K562 (cell line): ENCODE measurements at regions not wholly inside any gene's neighbourhood (a gene's known extent, or its start where the extent isn't known, plus 50 kb on each side); places are given as distances from the start of the nearest gene placed in this dataset.

Experiments used
- ATAC-seq: fragments of 200-7000 bp; cut with Tn5 transposase; 3 replicates; pipeline ENCODE4 v1.9.1; 2020; ENCODE audit warnings: moderate library complexity
- BruUV-seq: library from RNA; stranded (reverse); fragments of 400-500 nt; replicated peaks from 2 replicates; lab custom pipeline; 2021; lab: Mats Ljungman, UMichigan
- CTCF ChIA-PET: fragments of 300-600 bp; formaldehyde crosslinking; extraction: SDS; loops from one replicate; lab custom pipeline; 2021; ENCODE audit warnings: low intra/inter-chr PET ratio; lab: Yijun Ruan, JAX
- POLR2A ChIA-PET: fragments of 300-600, 350-650 bp; sonication (Branson Sonifier 250); formaldehyde crosslinking; extraction: SDS; loops from one replicate; lab custom pipeline; 2021; ENCODE audit warnings: antibody characterized with exemption, inconsistent platforms; lab: Yijun Ruan, JAX
- DNase-seq, 4 experiments: peaks; one replicate each; pipeline versions ENCODE4 v3.0.0 to v3.0.0-alpha.2; 2011 to 2018; ENCODE audit warnings: low spot score in 3 of 4, mixed read lengths in 3 of 4; ENCODE audit errors: extremely low read depth in 1 of 4
- FAIRE-seq: peaks from 2 replicates; lab custom pipeline; 2011; peaks lifted over from hg19 to GRCh38; lab: Jason Lieb, UNC
- H2AFZ ChIP-seq: 2 replicates; pipeline ENCODE4 v1.6.0; 2011; ENCODE audit warnings: low read depth, low read length, control low read depth, inconsistent platforms
- H3K27ac ChIP-seq: fragments of 200-600 bp; 3 replicates; pipeline ENCODE4 v1.8.0; 2011; ENCODE audit warnings: low read depth, mild to moderate bottlenecking, control low read depth, inconsistent platforms, low read length, moderate library complexity, mixed read lengths; ENCODE audit errors: extremely low read depth
- H3K27me3 ChIP-seq, 2 experiments: fragments of 300-600 bp in 1 of 2; 2 replicates in 1 of 2; 3 replicates in 1 of 2; pipeline versions ENCODE4 v1.6.0 to v1.8.0; 2011; ENCODE audit warnings: inconsistent platforms in 2 of 2, low read length in 2 of 2, mild to moderate bottlenecking in 1 of 2, mixed read lengths in 1 of 2, moderate library complexity in 1 of 2; ENCODE audit not compliant: control insufficient read depth in 2 of 2, insufficient read depth in 2 of 2
- H3K36me3 ChIP-seq: fragments of 300-600 bp; 3 replicates; pipeline ENCODE4 v1.8.0; 2011; ENCODE audit warnings: mild to moderate bottlenecking, low read length, inconsistent platforms; ENCODE audit not compliant: control insufficient read depth, insufficient read depth
- H3K4me1 ChIP-seq, 2 experiments: fragments of 200-600 bp in 1 of 2; replicated peaks in 1 of 2; 2 replicates in 1 of 2; 3 replicates in 1 of 2; pipeline versions ENCODE4 v1.5.1 to v1.8.0; 2011; ENCODE audit warnings: inconsistent platforms in 2 of 2, low read length in 2 of 2, mild to moderate bottlenecking in 1 of 2, mixed read lengths in 1 of 2, moderate library complexity in 1 of 2; ENCODE audit not compliant: control insufficient read depth in 2 of 2, insufficient read depth in 2 of 2
- H3K4me2 ChIP-seq: 2 replicates; pipeline ENCODE4 v1.6.1; 2011; ENCODE audit warnings: low read length, control low read depth, inconsistent platforms, mixed read lengths; ENCODE audit not compliant: insufficient read depth
- H3K4me3 ChIP-seq: fragments of 200-600 bp; sonication (generic), shearing (Covaris generic); 2 replicates; pipeline ENCODE4 v1.5.1; 2016; ENCODE audit warnings: control low read depth, inconsistent platforms
- H3K79me2 ChIP-seq: fragments of 200-600 bp; 3 replicates; pipeline ENCODE4 v1.8.0; 2011; ENCODE audit warnings: low read length, inconsistent platforms; ENCODE audit not compliant: control insufficient read depth, insufficient read depth
- H3K9ac ChIP-seq, 2 experiments: 2 replicates each; pipeline versions ENCODE4 v1.6.0 to v1.6.1; 2011; ENCODE audit warnings: low read depth in 2 of 2, low read length in 2 of 2, control low read depth in 1 of 2, inconsistent platforms in 1 of 2, mild to moderate bottlenecking in 1 of 2, mixed read lengths in 1 of 2; ENCODE audit not compliant: insufficient read depth in 1 of 2
- H3K9me1 ChIP-seq: one replicate; pipeline ENCODE4 v1.6.0; 2011; ENCODE audit warnings: inconsistent platforms, mild to moderate bottlenecking, low read length, moderate library complexity; ENCODE audit not compliant: control insufficient read depth, insufficient read depth
- H3K9me3 ChIP-seq: replicated peaks from 2 replicates; pipeline ENCODE4 v1.5.1; 2011; ENCODE audit warnings: low read depth, low read length, inconsistent platforms; ENCODE audit not compliant: control insufficient read depth, insufficient read depth
- H4K20me1 ChIP-seq: replicated peaks from 2 replicates; pipeline ENCODE4 v1.6.1; 2011; ENCODE audit warnings: low read length, inconsistent platforms, mixed read lengths; ENCODE audit not compliant: control insufficient read depth, insufficient read depth
- CREM ChIP-seq: IDR thresholded peaks from 2 replicates; pipeline ENCODE4 v1.6.1; 2014; ENCODE audit warnings: antibody characterized with exemption, low read depth
- FOXP4 ChIP-seq: sonication (generic); formaldehyde crosslinking; IDR thresholded peaks from 2 replicates; pipeline ENCODE4 v1.8.0; 2022; ENCODE audit warnings: mild to moderate bottlenecking, missing genetic modification reagents, borderline replicate concordance
- MCM5 ChIP-seq: fragments of 450-650 bp; IDR thresholded peaks from 2 replicates; pipeline ENCODE4 v1.6.1; 2016; ENCODE audit warnings: low read depth
- NUFIP1 ChIP-seq: fragments of 450-650 bp; IDR thresholded peaks from 2 replicates; pipeline ENCODE4 v1.6.1; 2018; ENCODE audit not compliant: partially characterized antibody
- RHOXF2B ChIP-seq: fragments of 250-450 bp; sonication (Bioruptor Pico); conservative IDR thresholded peaks from 2 replicates; pipeline ENCODE4 v1.5.1; 2021
- SPI1 ChIP-seq: IDR thresholded peaks from 2 replicates; pipeline ENCODE4 v1.6.1; 2011; ENCODE audit warnings: low read depth, low read length, control low read depth, borderline replicate concordance
- STAG1 ChIP-seq: sonication (generic); formaldehyde crosslinking; IDR thresholded peaks from 2 replicates; pipeline ENCODE4 v1.5.0; 2020; ENCODE audit warnings: missing genetic modification reagents, borderline replicate concordance
- ZNF407 ChIP-seq: fragments of 450-650 bp; IDR thresholded peaks from 2 replicates; pipeline ENCODE4 v1.6.1; 2016; ENCODE audit warnings: low read depth
- WGBS: fragments of 100-300 bp; shearing (Covaris generic); methylation state at CpG from one replicate; pipeline ENCODE4 v1.1.6; 2016; ENCODE audit warnings: low coverage, mixed read lengths; ENCODE audit not compliant: insufficient coverage; ENCODE audit errors: missing lambda C conversion rate; 5-methylcytosine and 5-hydroxymethylcytosine counted together
- in situ Hi-C: fragments of 300-500 bp; cut with MboI; formaldehyde crosslinking; loops from 4 replicates; pipeline ENCODE4 v1.15.0; 2018; ENCODE audit warnings: inconsistent platforms, mixed read lengths
- intact Hi-C: fragments of 100-400 bp; cut with micrococcal nuclease; formaldehyde crosslinking; loops from 2 replicates; pipeline ENCODE4 v1.14.2; 2022

DNA sequence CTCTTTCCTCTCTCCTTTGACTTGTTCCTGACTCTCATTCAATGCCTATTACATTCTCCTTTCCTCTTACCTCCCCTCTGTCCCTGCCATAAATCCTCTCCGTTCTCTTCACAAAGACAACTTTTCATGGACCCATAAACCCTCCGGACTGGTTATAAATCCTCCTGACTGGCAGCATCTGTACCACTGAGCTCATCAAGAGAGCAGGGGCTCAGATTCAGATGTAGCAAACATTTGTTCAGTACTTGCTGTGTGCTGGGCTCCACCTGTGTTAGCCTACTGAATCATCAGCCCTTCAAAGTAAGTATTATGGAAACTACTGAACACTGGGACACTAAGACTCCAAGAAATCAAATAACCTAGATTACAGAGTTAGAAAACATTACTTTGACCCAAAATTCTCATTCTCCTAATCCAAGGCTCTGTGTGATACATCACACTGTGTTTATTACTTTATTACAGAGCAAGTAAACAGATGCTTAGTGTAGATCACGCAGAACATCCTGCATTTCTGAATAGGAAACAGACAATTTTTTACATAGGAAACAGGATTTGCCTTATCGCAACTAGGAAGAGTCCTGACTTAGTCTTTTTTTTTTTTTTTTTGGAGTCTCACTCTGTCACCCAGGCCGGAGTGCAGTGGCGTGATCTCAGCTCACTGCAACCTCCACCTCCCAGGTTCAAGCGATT, 108.6 kb upstream of the PDE1C start:
- H3K9me1 ChIP-seq = no peaks in the 10 kb centered on the region
- no peak overlapping the region for H3K4me3 ChIP-seq
- intact Hi-C loops = no loop called here
- no peaks in the 10 kb centered on the region for H3K9me3 ChIP-seq
- H3K9ac ChIP-seq = no peak overlapping the region
- CTCF ChIA-PET = no interaction called here
- WGBS = 2% methylated on average over 7 of the region's 7 CpGs
- no peak overlapping the region for H3K27ac ChIP-seq
- H4K20me1 ChIP-seq = no peaks in the 10 kb centered on the region
- no peaks in the 10 kb centered on the region for H3K36me3 ChIP-seq
- H3K79me2 ChIP-seq = no peaks in the 10 kb centered on the region
- H3K4me2 ChIP-seq = no peak overlapping the region
- BruUV-seq = no TSS peak
- POLR2A ChIA-PET = no interaction called here
- ATAC-seq (no peak), FAIRE-seq (no peak), DNase-seq (no peak)
- no peaks in the 10 kb centered on the region for H3K27me3 ChIP-seq
- TF ChIP-seq SPI1 = no peak
- no peak for TF ChIP-seq ZNF407
- no peak for TF ChIP-seq STAG1 (CRISPR knock-in tag)
- TF ChIP-seq MCM5 = no peak
- TF ChIP-seq NUFIP1 = no peak
- TF ChIP-seq FOXP4 (CRISPR knock-in tag) = no peak
- no peak for TF ChIP-seq CREM
- no peak for TF ChIP-seq RHOXF2B
- H3K4me1 ChIP-seq = no peaks in the 10 kb centered on the region
- no peak overlapping the region for H2AFZ ChIP-seq
- in situ Hi-C loops = no loop called here
